PC-3 (cell line): ENCODE measurements at regions not wholly inside any gene's neighbourhood (a gene's known extent, or its start where the extent isn't known, plus 50 kb on each side); places are given as distances from the start of the nearest gene placed in this dataset.

Source experiments
- CTCF ChIP-seq: fragments of 300-600 bp; sonication (generic); conservative IDR thresholded peaks from 2 replicates; pipeline ENCODE4 v1.5.1; 2017; ENCODE audit warnings: antibody characterized with exemption, low read depth, mild to moderate bottlenecking, low read length
- EZH2 ChIP-seq: fragments of 300-600 bp; sonication (generic); IDR thresholded peaks from one replicate; pipeline ENCODE4 v1.6.1; 2017; ENCODE audit warnings: antibody characterized with exemption, mild to moderate bottlenecking, low read length; ENCODE audit not compliant: unreplicated experiment
- EZH2phosphoT487 ChIP-seq: fragments of 300-600 bp; sonication (generic); IDR thresholded peaks from 2 replicates; pipeline ENCODE4 v1.6.1; 2018; ENCODE audit warnings: mild to moderate bottlenecking, antibody characterized with exemption, low read length, borderline replicate concordance

- TF ChIP-seq EZH2phosphoT487, result no peak
- no peak for TF ChIP-seq CTCF
- no peak for TF ChIP-seq EZH2
These were observed 851.1 kb upstream of the MGAT4C start for GRCh38 chr12:87107270-87107669.
